HEK293T (cell line): ENCODE measurements at regions not wholly inside any gene's neighbourhood (a gene's known extent, or its start where the extent isn't known, plus 50 kb on each side); places are given as distances from the start of the nearest gene placed in this dataset.

Experiments used
- ARNT ChIP-seq: fragments of 450-650 bp; IDR thresholded peaks from 2 replicates; pipeline ENCODE4 v1.6.1; 2017; ENCODE audit warnings: mild to moderate bottlenecking
- BHLHE40 ChIP-seq: fragments of 450-650 bp; IDR thresholded peaks from 2 replicates; pipeline ENCODE4 v1.6.1; 2016; ENCODE audit warnings: mild to moderate bottlenecking, moderate library complexity, borderline replicate concordance
- CTBP1 ChIP-seq: fragments of 450-650 bp; IDR thresholded peaks from 2 replicates; pipeline ENCODE4 v1.6.1; 2016; ENCODE audit warnings: borderline replicate concordance
- ELF4 ChIP-seq: fragments of 450-650 bp; IDR thresholded peaks from 2 replicates; pipeline ENCODE4 v1.6.1; 2017; ENCODE audit warnings: antibody characterized with exemption
- FOXK2 ChIP-seq: fragments of 450-650 bp; IDR thresholded peaks from 2 replicates; pipeline ENCODE4 v1.6.1; 2016; ENCODE audit warnings: mild to moderate bottlenecking
- FOXM1 ChIP-seq: fragments of 450-650 bp; IDR thresholded peaks from 2 replicates; pipeline ENCODE4 v1.6.1; 2017; ENCODE audit warnings: mild to moderate bottlenecking, borderline replicate concordance
- HDGF ChIP-seq: fragments of 450-650 bp; IDR thresholded peaks from 2 replicates; pipeline ENCODE4 v1.6.1; 2017; ENCODE audit warnings: antibody characterized with exemption, borderline replicate concordance
- L3MBTL2 ChIP-seq: fragments of 450-650 bp; conservative IDR thresholded peaks from 2 replicates; pipeline ENCODE4 v1.6.1; 2016; ENCODE audit warnings: mild to moderate bottlenecking
- LEF1 ChIP-seq: fragments of 450-650 bp; IDR thresholded peaks from 2 replicates; pipeline ENCODE4 v1.6.1; 2017; ENCODE audit warnings: mild to moderate bottlenecking, borderline replicate concordance
- NFRKB ChIP-seq: fragments of 450-650 bp; IDR thresholded peaks from 2 replicates; pipeline ENCODE4 v1.6.1; 2016; ENCODE audit warnings: mild to moderate bottlenecking, moderate library complexity
- SP1 ChIP-seq: fragments of 450-650 bp; IDR thresholded peaks from 2 replicates; pipeline ENCODE4 v1.6.1; 2017
- SUZ12 ChIP-seq: fragments of 450-650 bp; IDR thresholded peaks from 2 replicates; pipeline ENCODE4 v1.6.1; 2016; ENCODE audit warnings: mild to moderate bottlenecking
- ZNF384 ChIP-seq: fragments of 450-650 bp; IDR thresholded peaks from 2 replicates; pipeline ENCODE4 v1.6.1; 2016
- TF ChIP-seq, protein P1 (sequence below): fragments of 450-650 bp; IDR thresholded peaks from 2 replicates; pipeline ENCODE4 v1.6.1; 2016

DNA sequence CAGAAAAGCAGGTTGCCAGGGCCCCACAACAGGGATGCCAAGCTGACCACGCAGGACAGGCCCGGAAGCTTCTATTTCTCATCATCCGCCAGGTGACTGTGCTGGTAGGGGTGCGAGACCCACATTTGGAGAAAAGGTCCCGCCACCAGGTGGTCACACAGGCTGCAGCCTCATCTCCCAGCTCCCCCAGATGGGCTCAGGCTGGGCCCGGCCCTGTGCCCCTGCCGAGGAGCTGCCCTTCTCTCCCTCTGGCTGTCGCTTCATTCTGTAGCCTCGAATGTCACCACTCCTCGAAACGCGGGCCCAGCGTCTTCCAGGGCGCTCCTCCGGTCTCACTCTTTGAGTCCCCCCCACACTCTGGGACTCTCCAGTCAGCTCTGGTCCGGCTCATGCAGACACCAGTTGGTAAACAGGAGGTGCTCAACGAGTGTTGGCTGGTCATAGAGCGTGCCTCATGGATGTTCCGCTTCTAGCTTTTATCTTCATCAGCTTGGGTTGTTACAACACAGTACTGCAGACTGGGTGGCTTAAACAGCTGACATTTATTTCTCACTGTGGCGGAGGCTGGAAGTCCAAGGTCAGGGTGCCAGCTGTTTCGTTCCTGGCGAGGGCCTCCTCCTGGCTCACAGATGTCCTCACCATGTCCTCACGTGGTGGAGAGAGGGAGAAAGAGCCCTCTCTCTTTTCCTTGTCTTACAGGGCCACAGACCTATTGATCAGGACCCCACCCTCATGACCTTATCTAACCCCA is 87.1 kb downstream of the TEX29 start:
- TF ChIP-seq SP1 (no peak), LEF1 (no peak), FOXK2 (no peak), FOXM1 (no peak), L3MBTL2 (no peak), ELF4 (no peak), NFRKB (no peak), ARNT (no peak), SUZ12 (no peak), ZNF384 (no peak), BHLHE40 (no peak), HDGF (no peak), CTBP1 (no peak)
- TF ChIP-seq, protein P1, sequence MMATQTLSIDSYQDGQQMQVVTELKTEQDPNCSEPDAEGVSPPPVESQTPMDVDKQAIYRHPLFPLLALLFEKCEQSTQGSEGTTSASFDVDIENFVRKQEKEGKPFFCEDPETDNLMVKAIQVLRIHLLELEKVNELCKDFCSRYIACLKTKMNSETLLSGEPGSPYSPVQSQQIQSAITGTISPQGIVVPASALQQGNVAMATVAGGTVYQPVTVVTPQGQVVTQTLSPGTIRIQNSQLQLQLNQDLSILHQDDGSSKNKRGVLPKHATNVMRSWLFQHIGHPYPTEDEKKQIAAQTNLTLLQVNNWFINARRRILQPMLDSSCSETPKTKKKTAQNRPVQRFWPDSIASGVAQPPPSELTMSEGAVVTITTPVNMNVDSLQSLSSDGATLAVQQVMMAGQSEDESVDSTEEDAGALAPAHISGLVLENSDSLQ, result no peak
